ENCODE measurements at regions not wholly inside any gene's neighbourhood (a gene's known extent, or its start where the extent isn't known, plus 50 kb on each side); places are given as distances from the start of the nearest gene placed in this dataset.

- TF ChIP-seq, protein P1, sequence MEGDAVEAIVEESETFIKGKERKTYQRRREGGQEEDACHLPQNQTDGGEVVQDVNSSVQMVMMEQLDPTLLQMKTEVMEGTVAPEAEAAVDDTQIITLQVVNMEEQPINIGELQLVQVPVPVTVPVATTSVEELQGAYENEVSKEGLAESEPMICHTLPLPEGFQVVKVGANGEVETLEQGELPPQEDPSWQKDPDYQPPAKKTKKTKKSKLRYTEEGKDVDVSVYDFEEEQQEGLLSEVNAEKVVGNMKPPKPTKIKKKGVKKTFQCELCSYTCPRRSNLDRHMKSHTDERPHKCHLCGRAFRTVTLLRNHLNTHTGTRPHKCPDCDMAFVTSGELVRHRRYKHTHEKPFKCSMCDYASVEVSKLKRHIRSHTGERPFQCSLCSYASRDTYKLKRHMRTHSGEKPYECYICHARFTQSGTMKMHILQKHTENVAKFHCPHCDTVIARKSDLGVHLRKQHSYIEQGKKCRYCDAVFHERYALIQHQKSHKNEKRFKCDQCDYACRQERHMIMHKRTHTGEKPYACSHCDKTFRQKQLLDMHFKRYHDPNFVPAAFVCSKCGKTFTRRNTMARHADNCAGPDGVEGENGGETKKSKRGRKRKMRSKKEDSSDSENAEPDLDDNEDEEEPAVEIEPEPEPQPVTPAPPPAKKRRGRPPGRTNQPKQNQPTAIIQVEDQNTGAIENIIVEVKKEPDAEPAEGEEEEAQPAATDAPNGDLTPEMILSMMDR (IDR thresholded peaks at IDR 0.05; ENCODE audit: insufficient read depth, low read depth, low read length), result no peak
- no peak for TF ChIP-seq EZH2 (IDR thresholded peaks at IDR 0.05; ENCODE audit: insufficient read depth, low read length)
Measured at GRCh38 chr14:87868920-87869319, 124.1 kb downstream of the GALC start.
